Parathyroid adenoma (tissue), 2 donors: ENCODE measurements at regions not wholly inside any gene's neighbourhood (a gene's known extent, or its start where the extent isn't known, plus 50 kb on each side); places are given as distances from the start of the nearest gene placed in this dataset.

Experiments used
- H2AFZ ChIP-seq: fragments of 300-600 bp; sonication (generic); one replicate; pipeline ENCODE4 v1.7.0; 2017; ENCODE audit warnings: antibody characterized with exemption, mild to moderate bottlenecking
- H3K27ac ChIP-seq: fragments of 300-600 bp; sonication (generic); one replicate; pipeline ENCODE4 v1.7.0; 2017
- H3K27me3 ChIP-seq: fragments of 300-600 bp; sonication (generic); one replicate; pipeline ENCODE4 v1.7.0; 2017; ENCODE audit warnings: low read length; ENCODE audit not compliant: control insufficient read depth, insufficient read depth
- H3K36me3 ChIP-seq: fragments of 300-600 bp; sonication (generic); one replicate; pipeline ENCODE4 v1.7.0; 2017; ENCODE audit warnings: low read length; ENCODE audit not compliant: control insufficient read depth, insufficient read depth
- H3K4me1 ChIP-seq: fragments of 300-600 bp; sonication (generic); one replicate; pipeline ENCODE4 v1.7.0; 2017; ENCODE audit warnings: control low read depth
- H3K4me2 ChIP-seq: fragments of 300-600 bp; sonication (generic); one replicate; pipeline ENCODE4 v1.7.0; 2017; ENCODE audit warnings: low read length
- H3K4me3 ChIP-seq: fragments of 300-600 bp; sonication (generic); one replicate; pipeline ENCODE4 v1.7.0; 2017; ENCODE audit warnings: low read depth, low read length
- H3K79me2 ChIP-seq: fragments of 300-600 bp; sonication (generic); one replicate; pipeline ENCODE4 v1.7.0; 2017; ENCODE audit warnings: control low read depth
- H3K9ac ChIP-seq: fragments of 300-600 bp; sonication (generic); one replicate; pipeline ENCODE4 v1.7.0; 2017; ENCODE audit warnings: mild to moderate bottlenecking
- H3K9me3 ChIP-seq: fragments of 300-600 bp; sonication (generic); one replicate; pipeline ENCODE4 v1.7.0; 2017; ENCODE audit warnings: low read length; ENCODE audit not compliant: control insufficient read depth
- CTCF ChIP-seq: fragments of 300-600 bp; sonication (generic); IDR thresholded peaks from one replicate; pipeline ENCODE4 v1.7.0; 2017; ENCODE audit warnings: antibody characterized with exemption, mild to moderate bottlenecking
- donor health status: primary hyperparathyroidism.

- Histone ChIP-seq H3K9ac (no peak overlapping the region), H3K27ac (no peak overlapping the region), H2AFZ (no peak overlapping the region), H3K9me3 (no peaks in the 10 kb centered on the region), H3K27me3 (no peaks in the 10 kb centered on the region), H3K36me3 (no peaks in the 10 kb centered on the region), H3K79me2 (no peaks in the 10 kb centered on the region), H3K4me2 (no peak overlapping the region), H3K4me3 (no peak overlapping the region), H3K4me1 (no peaks in the 10 kb centered on the region)
- TF ChIP-seq CTCF: no peak
Measured at GRCh38 chr18:24771300-24771699, 310.9 kb downstream of the HRH4 start.

- Histone ChIP-seq H3K9me3 (no peaks in the 10 kb centered on the region), H3K27ac (no peak overlapping the region), H3K36me3 (no peaks in the 10 kb centered on the region), H3K79me2 (no peaks in the 10 kb centered on the region), H3K4me2 (no peak overlapping the region), H3K9ac (no peak overlapping the region), H2AFZ (no peak overlapping the region), H3K4me3 (no peak overlapping the region), H3K4me1 (no peaks in the 10 kb centered on the region), H3K27me3 (no peaks in the 10 kb centered on the region)
- TF ChIP-seq CTCF: no peak
Measured at GRCh38 chr18:24773101-24773500, 312.7 kb downstream of the HRH4 start.

GRCh38 chr18:24776019-24776418 lies 315.6 kb downstream of the HRH4 start:
- no peaks in the 10 kb centered on the region for H3K27me3 ChIP-seq
- no peaks in the 10 kb centered on the region for H3K4me1 ChIP-seq
- H3K36me3 ChIP-seq: no peaks in the 10 kb centered on the region
- no peak overlapping the region for H3K9ac ChIP-seq
- no peak overlapping the region for H3K4me3 ChIP-seq
- no peaks in the 10 kb centered on the region for H3K9me3 ChIP-seq
- no peak overlapping the region for H2AFZ ChIP-seq
- TF ChIP-seq CTCF: no peak
- H3K27ac ChIP-seq: no peak overlapping the region
- no peaks in the 10 kb centered on the region for H3K79me2 ChIP-seq
- no peak overlapping the region for H3K4me2 ChIP-seq

GRCh38 chr18:24778810-24779418 lies 318.5 kb downstream of the HRH4 start:
- H3K9me3 ChIP-seq: no peaks in the 10 kb centered on the region
- H3K4me1 ChIP-seq: no peaks in the 10 kb centered on the region
- H3K79me2 ChIP-seq: no peaks in the 10 kb centered on the region
- H3K27me3 ChIP-seq: no peaks in the 10 kb centered on the region
- H3K36me3 ChIP-seq: no peaks in the 10 kb centered on the region
- no peak for TF ChIP-seq CTCF
- H3K9ac ChIP-seq: no peak overlapping the region
- peak overlapping the region; percentile 26 for H2AFZ ChIP-seq
- no peak overlapping the region for H3K4me3 ChIP-seq
- no peak overlapping the region for H3K4me2 ChIP-seq
- H3K27ac ChIP-seq: no peak overlapping the region

- Histone ChIP-seq H3K79me2 (no peaks in the 10 kb centered on the region), H3K36me3 (no peaks in the 10 kb centered on the region), H2AFZ (no peak overlapping the region), H3K4me1 (no peaks in the 10 kb centered on the region), H3K27ac (no peak overlapping the region), H3K27me3 (no peaks in the 10 kb centered on the region), H3K9me3 (no peaks in the 10 kb centered on the region), H3K4me2 (no peak overlapping the region), H3K9ac (no peak overlapping the region), H3K4me3 (no peak overlapping the region)
- TF ChIP-seq CTCF: no peak
Measured at GRCh38 chr18:24782566-24782965, 322.1 kb downstream of the HRH4 start.
